Mammary epithelial cell (primary cell): ENCODE measurements at regions not wholly inside any gene's neighbourhood (a gene's known extent, or its start where the extent isn't known, plus 50 kb on each side); places are given as distances from the start of the nearest gene placed in this dataset.

Experiments
- CTCF ChIP-seq, 2 donors: IDR thresholded peaks in 1 of 2; conservative IDR thresholded peaks in 1 of 2; 2 replicates each; pipeline ENCODE4 v1.5.1; 2011 to 2012; ENCODE audit warnings: inconsistent platforms in 2 of 2, low read length in 2 of 2, mild to moderate bottlenecking in 2 of 2, control low read depth in 1 of 2, low read depth in 1 of 2; ENCODE audit not compliant: insufficient read depth in 1 of 2; ENCODE audit errors: extremely low read depth in 1 of 2
- EZH2 ChIP-seq: IDR thresholded peaks from 2 replicates; pipeline ENCODE4 v1.6.1; 2012; ENCODE audit warnings: low read length, inconsistent platforms, borderline replicate concordance

- TF ChIP-seq CTCF (conservative IDR thresholded peaks at IDR 0.05 in 1 of 2, IDR thresholded peaks at IDR 0.05 in 1 of 2; ENCODE audit: extremely low read depth in 1 of 2, insufficient read depth in 1 of 2, low read depth in 1 of 2, low read length in 2 of 2): no peak
- no peak for TF ChIP-seq EZH2
These were observed 137.9 kb upstream of the JUN start for GRCh38 chr1:58921751-58922150.
